CD14-positive monocyte (primary cell): ENCODE measurements at regions not wholly inside any gene's neighbourhood (a gene's known extent, or its start where the extent isn't known, plus 50 kb on each side); places are given as distances from the start of the nearest gene placed in this dataset.

Experiments
- DNase-seq, 3 donors: peaks; one replicate each; pipeline ENCODE4 v3.0.0-alpha.2; 2011 to 2022
- H2AFZ ChIP-seq: 2 replicates; pipeline ENCODE4 v1.6.0; 2012; ENCODE audit warnings: mild to moderate bottlenecking, low read depth, low read length, inconsistent platforms; ENCODE audit not compliant: insufficient read depth, poor library complexity, severe bottlenecking
- H3K27ac ChIP-seq, 2 donors: 1 replicate in 1 of 2; 2 replicates in 1 of 2; pipeline ENCODE4 v1.5.1; 2012 to 2013; ENCODE audit warnings: low read length in 2 of 2, control low read depth in 1 of 2, inconsistent platforms in 1 of 2, low read depth in 1 of 2, mild to moderate bottlenecking in 1 of 2
- H3K27me3 ChIP-seq, 2 donors: one replicate each; pipeline versions ENCODE4 v1.6.0 to v1.6.1; 2011 to 2013; ENCODE audit warnings: low read length in 2 of 2; ENCODE audit not compliant: control insufficient read depth in 2 of 2, insufficient read depth in 2 of 2
- H3K36me3 ChIP-seq, 2 donors: replicated peaks in 1 of 2; 1 replicate in 1 of 2; 2 replicates in 1 of 2; pipeline versions ENCODE4 v1.5.1 to v1.6.1; 2012 to 2013; ENCODE audit warnings: low read length in 2 of 2, control low read depth in 1 of 2, inconsistent platforms in 1 of 2, mild to moderate bottlenecking in 1 of 2; ENCODE audit not compliant: insufficient read depth in 2 of 2, control insufficient read depth in 1 of 2
- H3K4me1 ChIP-seq, 2 donors: 1 replicate in 1 of 2; 2 replicates in 1 of 2; pipeline versions ENCODE4 v1.5.1 to v1.6.1; 2012 to 2013; ENCODE audit warnings: low read length in 2 of 2, control low read depth in 1 of 2, inconsistent platforms in 1 of 2, mild to moderate bottlenecking in 1 of 2, moderate library complexity in 1 of 2; ENCODE audit not compliant: insufficient read depth in 2 of 2, control insufficient read depth in 1 of 2
- H3K4me2 ChIP-seq: replicated peaks from 2 replicates; pipeline ENCODE3; 2012; ENCODE audit warnings: low read length, moderate library complexity, mild to moderate bottlenecking; ENCODE audit not compliant: poor library complexity, severe bottlenecking; ENCODE audit errors: extremely low read depth
- H3K4me3 ChIP-seq, 3 experiments: fragments of 200-600 bp in 1 of 3; sonication (generic) in 1 of 3; replicated peaks in 1 of 3; 1 replicate in 2 of 3; 2 replicates in 1 of 3; pipeline ENCODE4 v1.5.1; 2011 to 2013; ENCODE audit warnings: low read length in 3 of 3, mild to moderate bottlenecking in 3 of 3, control low read depth in 2 of 3, low read depth in 2 of 3, inconsistent platforms in 1 of 3, moderate library complexity in 1 of 3
- H3K79me2 ChIP-seq: 2 replicates; pipeline ENCODE4 v1.6.0; 2012; ENCODE audit warnings: mild to moderate bottlenecking, control low read depth, inconsistent platforms, low read length, moderate library complexity; ENCODE audit not compliant: insufficient read depth
- H3K9ac ChIP-seq: 2 replicates; pipeline ENCODE4 v1.6.0; 2017; ENCODE audit warnings: low read length, mild to moderate bottlenecking; ENCODE audit not compliant: insufficient read depth, poor library complexity, severe bottlenecking
- H3K9me3 ChIP-seq, 2 donors: replicated peaks in 1 of 2; 1 replicate in 1 of 2; 2 replicates in 1 of 2; pipeline versions ENCODE4 v1.5.1 to v1.6.1; 2012 to 2013; ENCODE audit warnings: low read length in 2 of 2, control low read depth in 1 of 2; ENCODE audit not compliant: control insufficient read depth in 1 of 2, insufficient read depth in 1 of 2
- H4K20me1 ChIP-seq: 2 replicates; pipeline ENCODE4 v1.6.0; 2012; ENCODE audit warnings: mild to moderate bottlenecking, low read length, control low read depth, moderate library complexity; ENCODE audit not compliant: insufficient read depth
- H3K27ac Mint-ChIP-seq, 7 donors: one replicate each; pipeline ENCODE4 v1.8.0; 2020; ENCODE audit warnings: mild to moderate bottlenecking in 7 of 7, mixed read lengths in 7 of 7, moderate library complexity in 6 of 7, inconsistent platforms in 2 of 7
- H3K27me3 Mint-ChIP-seq, 3 donors: one replicate each; pipeline ENCODE4 v1.8.0; 2021 to 2022; ENCODE audit warnings: low read depth in 3 of 3, mild to moderate bottlenecking in 3 of 3, mixed read lengths in 3 of 3, moderate library complexity in 3 of 3, inconsistent platforms in 1 of 3
- H3K36me3 Mint-ChIP-seq, 2 donors: one replicate each; pipeline ENCODE4 v1.8.0; 2020; ENCODE audit warnings: mixed read lengths in 2 of 2, inconsistent platforms in 1 of 2, mild to moderate bottlenecking in 1 of 2
- H3K4me1 Mint-ChIP-seq: one replicate; pipeline ENCODE4 v1.8.0; 2020; ENCODE audit warnings: mild to moderate bottlenecking, mixed read lengths
- H3K4me3 Mint-ChIP-seq, 2 donors: one replicate each; pipeline ENCODE4 v1.8.0; 2020; ENCODE audit warnings: mild to moderate bottlenecking in 2 of 2, mixed read lengths in 2 of 2, moderate library complexity in 1 of 2
- H3K9me3 Mint-ChIP-seq, 7 donors: one replicate each; pipeline ENCODE4 v1.8.0; 2020 to 2022; ENCODE audit warnings: mixed read lengths in 7 of 7, mild to moderate bottlenecking in 6 of 7, moderate library complexity in 6 of 7, inconsistent platforms in 2 of 7
- WGBS: methylation state at CpG from one replicate; pipeline ENCODE4 v1.1.5; 2013; ENCODE audit warnings: missing lambda C conversion rate; ENCODE audit not compliant: insufficient coverage; 5-methylcytosine and 5-hydroxymethylcytosine counted together
- intact Hi-C, 2 donors: fragments of 100-400 bp; cut with micrococcal nuclease; formaldehyde crosslinking; loops; one replicate each; pipeline versions ENCODE4 v1.15.0 to v1.15.1; 2023
- TF ChIP-seq, protein P1 (sequence below): fragments of 200-600 bp; IDR thresholded peaks from one replicate; pipeline ENCODE4 v1.8.0; 2022; ENCODE audit warnings: antibody characterized with exemption, mild to moderate bottlenecking

DNA sequence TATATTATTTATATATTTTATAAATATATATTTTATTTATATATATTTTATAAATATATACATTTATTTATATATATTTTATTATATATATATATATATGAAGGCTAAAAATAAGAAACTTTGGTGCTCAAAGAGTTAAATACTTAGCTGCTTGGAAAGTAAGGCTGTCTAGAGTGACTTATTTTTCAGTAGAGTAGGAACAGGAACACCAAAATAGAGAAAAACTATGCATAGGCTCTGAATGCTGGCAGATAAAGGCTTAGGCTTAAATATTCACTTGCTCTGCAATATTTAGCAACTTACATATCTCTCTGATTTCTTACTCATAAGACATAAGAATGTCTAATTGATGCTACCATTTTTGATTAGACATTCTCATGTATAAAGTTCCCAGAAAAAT, 991.2 kb downstream of the VRK1 start:
- H2AFZ ChIP-seq = no peak overlapping the region
- no peaks in the 10 kb centered on the region for H3K4me1 ChIP-seq
- no peaks in the 10 kb centered on the region for H3K27me3 ChIP-seq
- no peak overlapping the region for H3K4me3 Mint-ChIP-seq
- H3K79me2 ChIP-seq = no peaks in the 10 kb centered on the region
- H3K4me3 ChIP-seq = no peak overlapping the region
- no peak overlapping the region for H3K27ac Mint-ChIP-seq
- TF ChIP-seq, protein P1, sequence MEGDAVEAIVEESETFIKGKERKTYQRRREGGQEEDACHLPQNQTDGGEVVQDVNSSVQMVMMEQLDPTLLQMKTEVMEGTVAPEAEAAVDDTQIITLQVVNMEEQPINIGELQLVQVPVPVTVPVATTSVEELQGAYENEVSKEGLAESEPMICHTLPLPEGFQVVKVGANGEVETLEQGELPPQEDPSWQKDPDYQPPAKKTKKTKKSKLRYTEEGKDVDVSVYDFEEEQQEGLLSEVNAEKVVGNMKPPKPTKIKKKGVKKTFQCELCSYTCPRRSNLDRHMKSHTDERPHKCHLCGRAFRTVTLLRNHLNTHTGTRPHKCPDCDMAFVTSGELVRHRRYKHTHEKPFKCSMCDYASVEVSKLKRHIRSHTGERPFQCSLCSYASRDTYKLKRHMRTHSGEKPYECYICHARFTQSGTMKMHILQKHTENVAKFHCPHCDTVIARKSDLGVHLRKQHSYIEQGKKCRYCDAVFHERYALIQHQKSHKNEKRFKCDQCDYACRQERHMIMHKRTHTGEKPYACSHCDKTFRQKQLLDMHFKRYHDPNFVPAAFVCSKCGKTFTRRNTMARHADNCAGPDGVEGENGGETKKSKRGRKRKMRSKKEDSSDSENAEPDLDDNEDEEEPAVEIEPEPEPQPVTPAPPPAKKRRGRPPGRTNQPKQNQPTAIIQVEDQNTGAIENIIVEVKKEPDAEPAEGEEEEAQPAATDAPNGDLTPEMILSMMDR = no peak
- no peaks in the 10 kb centered on the region for H3K36me3 Mint-ChIP-seq
- peaks cover 0 to 3% (median 0%) of the 10 kb centered on the region in 7 donors for H3K9me3 Mint-ChIP-seq
- intact Hi-C loops = no loop called here
- H3K4me2 ChIP-seq = no peak overlapping the region
- H4K20me1 ChIP-seq = no peaks in the 10 kb centered on the region
- no peaks in the 10 kb centered on the region for H3K9me3 ChIP-seq
- H3K9ac ChIP-seq = no peak overlapping the region
- no peak for DNase-seq
- H3K4me1 Mint-ChIP-seq = no peaks in the 10 kb centered on the region
- H3K27me3 Mint-ChIP-seq = no peaks in the 10 kb centered on the region
- no peak overlapping the region for H3K27ac ChIP-seq
- no peaks in the 10 kb centered on the region for H3K36me3 ChIP-seq

DNA sequence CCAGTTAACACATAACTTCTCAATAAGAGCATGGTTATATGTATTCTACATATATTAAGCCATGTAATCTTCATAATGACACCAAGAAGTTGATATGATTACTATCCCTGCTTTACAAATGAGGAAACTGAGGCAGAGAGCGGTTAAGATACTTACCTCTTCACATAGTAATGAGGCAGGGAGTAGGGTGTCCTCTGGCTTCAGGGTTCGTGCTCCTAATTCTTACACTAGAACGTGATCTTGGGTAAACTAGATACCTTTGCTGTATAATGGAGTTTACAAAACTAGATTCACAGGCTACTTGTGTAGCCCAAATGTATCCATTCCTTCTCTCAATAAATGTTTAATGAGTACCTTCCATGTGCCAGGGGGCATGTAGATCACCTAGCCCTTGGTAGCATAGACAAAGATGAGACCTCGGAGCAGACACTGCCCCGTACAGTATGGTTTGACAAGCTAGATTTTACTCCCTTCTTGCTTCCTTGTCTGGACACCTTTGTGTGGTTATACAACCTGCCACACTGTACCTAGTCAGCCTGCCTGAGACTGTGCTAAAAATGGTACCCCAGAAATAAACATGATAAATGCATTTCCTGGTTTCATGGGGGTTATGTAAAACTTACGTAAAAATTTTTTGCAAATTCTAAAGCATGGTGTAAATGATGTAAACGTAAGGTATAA, 991.8 kb downstream of the VRK1 start:
- intact Hi-C loops = no loop called here
- no peak overlapping the region for H2AFZ ChIP-seq
- H3K79me2 ChIP-seq = no peaks in the 10 kb centered on the region
- no peaks in the 10 kb centered on the region for H3K27me3 ChIP-seq
- no peaks in the 10 kb centered on the region for H3K9me3 ChIP-seq
- no peak overlapping the region for H3K27ac ChIP-seq
- TF ChIP-seq, protein P1 = no peak
- no peaks in the 10 kb centered on the region for H3K36me3 ChIP-seq
- WGBS = 100% methylated on average over 2 of the region's 7 CpGs
- no peaks in the 10 kb centered on the region for H3K4me1 Mint-ChIP-seq
- H3K27ac Mint-ChIP-seq = no peak overlapping the region
- no peak overlapping the region for H3K9ac ChIP-seq
- H3K9me3 Mint-ChIP-seq = peaks cover 0 to 3% (median 0%) of the 10 kb centered on the region in 7 donors
- no peaks in the 10 kb centered on the region for H3K4me1 ChIP-seq
- no peak overlapping the region for H3K4me2 ChIP-seq
- H3K27me3 Mint-ChIP-seq = no peaks in the 10 kb centered on the region
- H4K20me1 ChIP-seq = no peaks in the 10 kb centered on the region
- DNase-seq = no peak
- H3K4me3 ChIP-seq = no peak overlapping the region
- H3K4me3 Mint-ChIP-seq = no peak overlapping the region
- no peaks in the 10 kb centered on the region for H3K36me3 Mint-ChIP-seq
